ENCODE measurements at regions not wholly inside any gene's neighbourhood (a gene's known extent, or its start where the extent isn't known, plus 50 kb on each side); places are given as distances from the start of the nearest gene placed in this dataset.

DNA sequence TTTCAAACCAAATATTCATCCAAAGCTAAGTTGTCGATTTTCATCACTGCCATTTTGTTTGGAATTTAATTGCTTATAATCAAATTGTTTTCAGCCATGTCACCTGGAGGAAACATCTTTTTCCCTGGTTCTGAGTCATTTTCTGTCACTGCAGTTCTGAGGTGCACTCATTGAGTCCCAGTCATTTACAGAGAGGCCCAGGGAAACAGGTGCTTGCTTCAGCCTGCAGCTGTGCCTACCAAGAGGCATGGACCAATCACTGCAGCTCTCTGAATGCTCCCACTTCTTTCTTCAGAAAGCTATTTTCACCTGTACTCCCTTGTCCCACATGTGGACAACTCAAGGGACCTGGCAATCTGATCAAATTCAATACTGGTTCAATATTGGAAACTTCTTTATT is 308.1 kb downstream of the COG6 start:
- TF ChIP-seq, protein P1, sequence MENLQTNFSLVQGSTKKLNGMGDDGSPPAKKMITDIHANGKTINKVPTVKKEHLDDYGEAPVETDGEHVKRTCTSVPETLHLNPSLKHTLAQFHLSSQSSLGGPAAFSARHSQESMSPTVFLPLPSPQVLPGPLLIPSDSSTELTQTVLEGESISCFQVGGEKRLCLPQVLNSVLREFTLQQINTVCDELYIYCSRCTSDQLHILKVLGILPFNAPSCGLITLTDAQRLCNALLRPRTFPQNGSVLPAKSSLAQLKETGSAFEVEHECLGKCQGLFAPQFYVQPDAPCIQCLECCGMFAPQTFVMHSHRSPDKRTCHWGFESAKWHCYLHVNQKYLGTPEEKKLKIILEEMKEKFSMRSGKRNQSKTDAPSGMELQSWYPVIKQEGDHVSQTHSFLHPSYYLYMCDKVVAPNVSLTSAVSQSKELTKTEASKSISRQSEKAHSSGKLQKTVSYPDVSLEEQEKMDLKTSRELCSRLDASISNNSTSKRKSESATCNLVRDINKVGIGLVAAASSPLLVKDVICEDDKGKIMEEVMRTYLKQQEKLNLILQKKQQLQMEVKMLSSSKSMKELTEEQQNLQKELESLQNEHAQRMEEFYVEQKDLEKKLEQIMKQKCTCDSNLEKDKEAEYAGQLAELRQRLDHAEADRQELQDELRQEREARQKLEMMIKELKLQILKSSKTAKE (IDR thresholded peaks at IDR 0.05; ENCODE audit: low read depth, poor library complexity, severe bottlenecking): no peak
- no peaks in the 10 kb centered on the region for H3K36me3 ChIP-seq (ENCODE audit: control insufficient read depth in 2 of 2, insufficient read depth in 2 of 2, low read length in 1 of 2)
- FAIRE-seq: no peak
- DNase-seq (ENCODE audit: low read depth, low spot score): no peak
- ChIA-PET SMC1A (ENCODE audit: uncharacterized antibody, unreplicated experiment) (no interaction called here), CTCF (interaction anchor here (1.4 kb wide), 1 partner anchor 21 kb away, joined by 3 read pairs; no protein-coding TSS in a partner anchor), RAD21 (ENCODE audit: unreplicated experiment) (interaction anchor here (1.0 kb wide), 1 partner anchor 277 kb away, joined by 3 read pairs; no protein-coding TSS in a partner anchor), POLR2A (no interaction called here)
- H3K27me3 ChIP-seq (replicated peaks in 1 of 2; ENCODE audit: control insufficient read depth in 2 of 2, insufficient read depth in 2 of 2, low read length in 1 of 2): no peaks in the 10 kb centered on the region
- 78% methylated on average over 1 of the region's 1 CpG for WGBS (ENCODE audit: insufficient coverage, insufficient replicate concordance, low lambda C conversion rate, missing lambda C conversion rate)
- intact Hi-C loops (cut with micrococcal nuclease; ENCODE audit: unreplicated experiment): no loop called here
- no peak for ATAC-seq
- no peaks in the 10 kb centered on the region; the same call in 2 of the 3 replicates for H3K9me3 ChIP-seq (replicated peaks; ENCODE audit: control insufficient read depth, insufficient read depth, low read length)
- no peak overlapping the region for H3K9ac ChIP-seq (ENCODE audit: control insufficient read depth, insufficient read depth, low read length)
- H3K4me3 ChIP-seq: no peak overlapping the region
- no TSS peak for BruUV-seq (replicated peaks)
- H2AFZ ChIP-seq (ENCODE audit: control insufficient read depth, low read depth, low read length): no peak overlapping the region
- H4K20me1 ChIP-seq (ENCODE audit: control insufficient read depth, insufficient read depth): no peaks in the 10 kb centered on the region
- H3K4me1 ChIP-seq (ENCODE audit: control insufficient read depth, insufficient read depth, low read length): no peaks in the 10 kb centered on the region
- no peak overlapping the region for H3K27ac ChIP-seq (ENCODE audit: control insufficient read depth, insufficient read depth)
- no peak overlapping the region for H3K4me2 ChIP-seq (ENCODE audit: control insufficient read depth, insufficient read depth)
- H3K79me2 ChIP-seq (ENCODE audit: control insufficient read depth, insufficient read depth, low read length): no peaks in the 10 kb centered on the region
- in situ Hi-C loops (cut with MboI): no loop called here

DNA sequence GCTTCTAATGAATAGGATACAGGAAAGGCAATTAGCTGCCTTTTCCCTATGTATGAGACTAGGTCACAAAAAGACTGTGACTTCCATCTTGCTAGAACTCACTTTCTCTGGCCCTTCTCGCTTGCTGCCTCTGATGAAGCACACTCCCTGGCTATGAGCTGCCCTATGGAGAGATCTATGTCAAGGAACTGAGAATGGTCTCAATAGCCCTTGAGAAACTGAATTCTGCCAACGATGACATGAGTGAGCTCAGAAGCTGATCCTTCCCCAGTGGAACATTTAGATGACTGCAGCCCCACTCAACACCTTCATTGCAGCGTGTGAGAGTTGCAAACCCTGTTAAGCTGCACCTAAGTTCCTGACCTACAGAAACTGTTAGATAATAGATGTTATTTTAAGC is 309.8 kb downstream of the COG6 start:
- RAD21 ChIA-PET (ENCODE audit: unreplicated experiment): no interaction called here
- H3K4me3 ChIP-seq: no peak overlapping the region
- no peaks in the 10 kb centered on the region; the same call in 2 of the 3 replicates for H3K9me3 ChIP-seq (replicated peaks; ENCODE audit: control insufficient read depth, insufficient read depth, low read length)
- intact Hi-C loops (cut with micrococcal nuclease; ENCODE audit: unreplicated experiment) (no loop called here), in situ Hi-C loops (cut with MboI) (no loop called here)
- 61% methylated on average over 3 of the region's 3 CpGs for WGBS (ENCODE audit: insufficient coverage, insufficient replicate concordance, low lambda C conversion rate, missing lambda C conversion rate)
- H3K4me1 ChIP-seq (ENCODE audit: control insufficient read depth, insufficient read depth, low read length): no peaks in the 10 kb centered on the region
- no peak overlapping the region for H2AFZ ChIP-seq (ENCODE audit: control insufficient read depth, low read depth, low read length)
- no peaks in the 10 kb centered on the region for H3K27me3 ChIP-seq (replicated peaks in 1 of 2; ENCODE audit: control insufficient read depth in 2 of 2, insufficient read depth in 2 of 2, low read length in 1 of 2)
- CTCF ChIA-PET: interaction anchor here (0.6 kb wide), 1 partner anchor 146 kb away, joined by 4 read pairs; no protein-coding TSS in a partner anchor
- SMC1A ChIA-PET (ENCODE audit: uncharacterized antibody, unreplicated experiment): no interaction called here
- DNase-seq (ENCODE audit: low read depth, low spot score) (no peak), ATAC-seq (no peak), FAIRE-seq (no peak)
- no peak overlapping the region for H3K9ac ChIP-seq (ENCODE audit: control insufficient read depth, insufficient read depth, low read length)
- no peak overlapping the region for H3K4me2 ChIP-seq (ENCODE audit: control insufficient read depth, insufficient read depth)
- H3K36me3 ChIP-seq (ENCODE audit: control insufficient read depth in 2 of 2, insufficient read depth in 2 of 2, low read length in 1 of 2): no peaks in the 10 kb centered on the region
- H3K27ac ChIP-seq (ENCODE audit: control insufficient read depth, insufficient read depth): no peak overlapping the region
- H4K20me1 ChIP-seq (ENCODE audit: control insufficient read depth, insufficient read depth): no peaks in the 10 kb centered on the region
- POLR2A ChIA-PET: no interaction called here
- BruUV-seq (replicated peaks): no TSS peak
- no peaks in the 10 kb centered on the region for H3K79me2 ChIP-seq (ENCODE audit: control insufficient read depth, insufficient read depth, low read length)
- TF ChIP-seq SMAD1 (IDR thresholded peaks at IDR 0.05; ENCODE audit: low read depth, partially characterized antibody): no peak
- no peak for TF ChIP-seq MYC (IDR thresholded peaks at IDR 0.05; ENCODE audit: insufficient read depth, insufficient read length, insufficient replicate concordance, low read length, severe bottlenecking)
- TF ChIP-seq, protein P2, sequence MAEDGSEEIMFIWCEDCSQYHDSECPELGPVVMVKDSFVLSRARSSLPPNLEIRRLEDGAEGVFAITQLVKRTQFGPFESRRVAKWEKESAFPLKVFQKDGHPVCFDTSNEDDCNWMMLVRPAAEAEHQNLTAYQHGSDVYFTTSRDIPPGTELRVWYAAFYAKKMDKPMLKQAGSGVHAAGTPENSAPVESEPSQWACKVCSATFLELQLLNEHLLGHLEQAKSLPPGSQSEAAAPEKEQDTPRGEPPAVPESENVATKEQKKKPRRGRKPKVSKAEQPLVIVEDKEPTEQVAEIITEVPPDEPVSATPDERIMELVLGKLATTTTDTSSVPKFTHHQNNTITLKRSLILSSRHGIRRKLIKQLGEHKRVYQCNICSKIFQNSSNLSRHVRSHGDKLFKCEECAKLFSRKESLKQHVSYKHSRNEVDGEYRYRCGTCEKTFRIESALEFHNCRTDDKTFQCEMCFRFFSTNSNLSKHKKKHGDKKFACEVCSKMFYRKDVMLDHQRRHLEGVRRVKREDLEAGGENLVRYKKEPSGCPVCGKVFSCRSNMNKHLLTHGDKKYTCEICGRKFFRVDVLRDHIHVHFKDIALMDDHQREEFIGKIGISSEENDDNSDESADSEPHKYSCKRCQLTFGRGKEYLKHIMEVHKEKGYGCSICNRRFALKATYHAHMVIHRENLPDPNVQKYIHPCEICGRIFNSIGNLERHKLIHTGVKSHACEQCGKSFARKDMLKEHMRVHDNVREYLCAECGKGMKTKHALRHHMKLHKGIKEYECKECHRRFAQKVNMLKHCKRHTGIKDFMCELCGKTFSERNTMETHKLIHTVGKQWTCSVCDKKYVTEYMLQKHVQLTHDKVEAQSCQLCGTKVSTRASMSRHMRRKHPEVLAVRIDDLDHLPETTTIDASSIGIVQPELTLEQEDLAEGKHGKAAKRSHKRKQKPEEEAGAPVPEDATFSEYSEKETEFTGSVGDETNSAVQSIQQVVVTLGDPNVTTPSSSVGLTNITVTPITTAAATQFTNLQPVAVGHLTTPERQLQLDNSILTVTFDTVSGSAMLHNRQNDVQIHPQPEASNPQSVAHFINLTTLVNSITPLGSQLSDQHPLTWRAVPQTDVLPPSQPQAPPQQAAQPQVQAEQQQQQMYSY (CRISPR knock-in tag; IDR thresholded peaks at IDR 0.05): no peak
- TF ChIP-seq, protein P3, sequence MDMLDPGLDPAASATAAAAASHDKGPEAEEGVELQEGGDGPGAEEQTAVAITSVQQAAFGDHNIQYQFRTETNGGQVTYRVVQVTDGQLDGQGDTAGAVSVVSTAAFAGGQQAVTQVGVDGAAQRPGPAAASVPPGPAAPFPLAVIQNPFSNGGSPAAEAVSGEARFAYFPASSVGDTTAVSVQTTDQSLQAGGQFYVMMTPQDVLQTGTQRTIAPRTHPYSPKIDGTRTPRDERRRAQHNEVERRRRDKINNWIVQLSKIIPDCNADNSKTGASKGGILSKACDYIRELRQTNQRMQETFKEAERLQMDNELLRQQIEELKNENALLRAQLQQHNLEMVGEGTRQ (IDR thresholded peaks at IDR 0.05; ENCODE audit: borderline replicate concordance, low read depth, low read length): no peak
- TF ChIP-seq WRNIP1 (IDR thresholded peaks at IDR 0.05; ENCODE audit: borderline replicate concordance, low read depth, low read length): no peak
- no peak for TF ChIP-seq CHD4 (IDR thresholded peaks at IDR 0.05)
- TF ChIP-seq RBBP5 (conservative IDR thresholded peaks at IDR 0.05): no peak
- no peak for TF ChIP-seq SMARCA5 (IDR thresholded peaks at IDR 0.05)
- TF ChIP-seq LARP7 (IDR thresholded peaks at IDR 0.05): no peak
